ENCODE measurements at regions not wholly inside any gene's neighbourhood (a gene's known extent, or its start where the extent isn't known, plus 50 kb on each side); places are given as distances from the start of the nearest gene placed in this dataset.
A peak's percentile ranks its signal among the peaks of the same experiment; 100 is the strongest.

DNA sequence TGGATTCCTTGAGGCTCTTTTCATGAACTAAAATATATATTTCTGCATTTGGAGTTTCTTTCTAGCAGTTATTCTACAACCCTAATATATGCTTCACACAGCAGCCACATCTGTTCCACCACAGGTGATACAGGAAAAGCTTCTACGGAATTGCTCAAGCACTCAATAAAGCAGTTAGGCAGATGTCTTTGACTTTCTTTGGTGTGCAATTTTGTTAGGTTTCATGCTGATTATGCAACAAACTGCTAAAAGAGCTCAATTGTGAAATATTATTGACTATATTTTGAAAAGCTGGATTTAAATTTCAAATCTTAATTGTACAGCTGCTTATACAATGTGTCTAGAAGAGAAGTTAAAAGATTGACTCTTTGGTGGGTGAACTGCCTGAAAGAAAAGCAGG is 1055.6 kb upstream of the FBXO33 start:
- DNase-seq (ENCODE audit: low read depth in 1 of 2, low spot score in 1 of 2) (no peak), ATAC-seq (no peak), FAIRE-seq (no peak)
- Histone ChIP-seq H3K4me1 (no peaks in the 10 kb centered on the region), H3K4me2 (no peak overlapping the region), H3K4me3 (no peak overlapping the region), H3K27ac (no peak overlapping the region), H3K9me3 (no peaks in the 10 kb centered on the region)
- 25% methylated on average over 1 of the region's 1 CpG for WGBS (ENCODE audit: missing lambda C conversion rate)
- ChIA-PET CTCF (no interaction called here), POLR2A (no interaction called here)
- TF ChIP-seq, protein P1, sequence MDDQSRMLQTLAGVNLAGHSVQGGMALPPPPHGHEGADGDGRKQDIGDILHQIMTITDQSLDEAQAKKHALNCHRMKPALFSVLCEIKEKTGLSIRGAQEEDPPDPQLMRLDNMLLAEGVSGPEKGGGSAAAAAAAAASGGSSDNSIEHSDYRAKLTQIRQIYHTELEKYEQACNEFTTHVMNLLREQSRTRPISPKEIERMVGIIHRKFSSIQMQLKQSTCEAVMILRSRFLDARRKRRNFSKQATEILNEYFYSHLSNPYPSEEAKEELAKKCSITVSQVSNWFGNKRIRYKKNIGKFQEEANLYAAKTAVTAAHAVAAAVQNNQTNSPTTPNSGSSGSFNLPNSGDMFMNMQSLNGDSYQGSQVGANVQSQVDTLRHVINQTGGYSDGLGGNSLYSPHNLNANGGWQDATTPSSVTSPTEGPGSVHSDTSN (IDR thresholded peaks at IDR 0.05) = no peak
- TF ChIP-seq EHMT2 (IDR thresholded peaks at IDR 0.05; ENCODE audit: low read depth) (no peak), EP300 (IDR thresholded peaks at IDR 0.05) (no peak), ZFP36 (IDR thresholded peaks at IDR 0.05; ENCODE audit: borderline replicate concordance, partially characterized antibody) (no peak), FOSL2 (IDR thresholded peaks at IDR 0.05) (no peak), FOSL2 (CRISPR knock-in tag; IDR thresholded peaks at IDR 0.05) (no peak), MYC (IDR thresholded peaks at IDR 0.05; ENCODE audit: borderline replicate concordance, low read length) (no peak), SREBF2 (IDR thresholded peaks at IDR 0.05) (no peak)

DNA sequence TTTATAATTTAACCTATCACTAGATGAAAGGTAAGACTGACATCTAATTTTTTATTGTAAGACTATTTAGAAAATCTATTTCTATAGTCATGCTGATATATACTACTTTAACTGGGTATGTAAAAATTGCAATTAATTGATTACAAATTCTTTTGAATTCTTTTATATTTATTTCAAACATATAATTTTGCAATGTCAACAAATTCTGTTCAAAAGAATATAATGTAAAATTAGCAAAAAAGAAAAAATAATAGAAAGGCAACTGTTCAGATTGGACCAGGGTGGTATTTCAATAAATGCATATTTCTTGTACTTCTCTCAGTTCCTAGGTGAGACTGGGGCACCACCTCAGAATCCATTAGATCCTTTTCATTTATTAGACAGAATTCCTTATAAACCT is 1053.5 kb upstream of the FBXO33 start:
- CTCF ChIA-PET = no interaction called here
- TF ChIP-seq MAFK (IDR thresholded peaks at IDR 0.05; ENCODE audit: partially characterized antibody) (peak; percentile 65), POLR2A (IDR thresholded peaks at IDR 0.05; ENCODE audit: low read length) (no peak)
- no peaks in the 10 kb centered on the region for H3K4me1 ChIP-seq
- ATAC-seq (no peak), DNase-seq (ENCODE audit: low read depth in 1 of 2, low spot score in 1 of 2) (no peak), FAIRE-seq (no peak)
- no peak overlapping the region for H3K4me2 ChIP-seq
- H3K9me3 ChIP-seq = no peaks in the 10 kb centered on the region
- no peak overlapping the region for H3K27ac ChIP-seq
- POLR2A ChIA-PET = no interaction called here
- H3K4me3 ChIP-seq = no peak overlapping the region

DNA sequence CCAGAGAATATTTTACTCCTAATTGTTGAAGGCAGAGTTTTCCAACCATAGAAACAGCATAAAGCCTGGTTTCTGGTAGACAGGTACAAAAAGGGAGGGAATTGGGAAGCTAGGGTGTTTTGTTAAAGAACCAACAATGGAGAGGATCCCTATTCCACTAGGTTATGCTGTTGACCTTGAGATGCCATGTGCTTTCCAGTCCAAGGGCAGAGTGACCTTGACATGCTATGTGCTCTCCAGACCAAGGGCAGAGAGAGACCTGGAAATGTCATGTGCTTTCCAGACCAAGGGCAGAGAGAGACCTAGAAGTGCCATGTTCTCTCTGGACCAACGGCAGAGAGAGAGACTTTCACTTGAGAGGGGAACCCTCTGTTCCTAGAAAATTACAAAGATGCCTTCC is 1043.8 kb upstream of the FBXO33 start:
- Histone ChIP-seq H3K27ac (no peak overlapping the region), H3K4me2 (no peak overlapping the region), H3K4me3 (no peak overlapping the region), H3K4me1 (no peaks in the 10 kb centered on the region), H3K9me3 (0 out of 3 replicates have a peak, but pooled peaks cover 4% of the 10 kb centered on the region)
- POLR2A ChIA-PET = no interaction called here
- no peak for FAIRE-seq
- ATAC-seq = no peak
- TF ChIP-seq CBX2 (IDR thresholded peaks at IDR 0.05; ENCODE audit: borderline replicate concordance, low read depth) (no peak), ZSCAN20 (CRISPR knock-in tag; IDR thresholded peaks at IDR 0.05) (no peak), SREBF2 (IDR thresholded peaks at IDR 0.05) (no peak), FOSL2 (IDR thresholded peaks at IDR 0.05) (no peak), FOSL2 (CRISPR knock-in tag; IDR thresholded peaks at IDR 0.05) (no peak), MAFK (IDR thresholded peaks at IDR 0.05; ENCODE audit: partially characterized antibody) (no peak), TP53 (CRISPR knock-in tag; IDR thresholded peaks at IDR 0.05) (no peak)
- 0% methylated on average over 1 of the region's 1 CpG for WGBS (ENCODE audit: missing lambda C conversion rate)
- CTCF ChIA-PET = no interaction called here
- DNase-seq (ENCODE audit: low read depth in 1 of 2, low spot score in 1 of 2) = no peak

DNA sequence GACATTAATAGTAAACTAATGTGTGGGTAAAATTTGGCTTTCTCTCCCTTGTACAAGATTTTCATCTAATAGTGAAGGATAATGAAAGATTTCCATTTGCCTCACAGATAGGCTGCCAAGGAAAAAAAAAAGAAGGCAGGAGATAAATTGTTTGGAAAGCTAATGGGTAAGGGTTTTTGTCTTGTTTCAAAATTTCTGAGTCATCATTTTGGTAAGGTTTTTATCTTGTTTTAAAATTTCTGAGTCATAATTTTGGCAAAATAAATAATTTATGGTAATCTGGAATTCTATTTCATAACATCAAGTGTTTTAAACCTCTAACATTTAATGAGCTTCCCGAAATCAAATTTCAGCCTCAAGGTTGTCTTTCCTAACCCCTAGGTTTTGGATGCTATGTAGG is 1035.7 kb upstream of the FBXO33 start:
- TF ChIP-seq CBX8 (IDR thresholded peaks at IDR 0.05) (no peak), MAFK (IDR thresholded peaks at IDR 0.05; ENCODE audit: partially characterized antibody) (peak; percentile 51)
- FAIRE-seq = no peak
- ChIA-PET POLR2A (no interaction called here), CTCF (no interaction called here)
- Histone ChIP-seq H3K4me3 (no peak overlapping the region), H3K9me3 (no peaks in the 10 kb centered on the region), H3K27ac (no peak overlapping the region), H3K4me1 (no peaks in the 10 kb centered on the region), H3K4me2 (no peak overlapping the region)
- no peak for DNase-seq (ENCODE audit: low read depth in 1 of 2, low spot score in 1 of 2)
- ATAC-seq = no peak
- 2% methylated on average over 1 of the region's 1 CpG for WGBS (ENCODE audit: missing lambda C conversion rate)

DNA sequence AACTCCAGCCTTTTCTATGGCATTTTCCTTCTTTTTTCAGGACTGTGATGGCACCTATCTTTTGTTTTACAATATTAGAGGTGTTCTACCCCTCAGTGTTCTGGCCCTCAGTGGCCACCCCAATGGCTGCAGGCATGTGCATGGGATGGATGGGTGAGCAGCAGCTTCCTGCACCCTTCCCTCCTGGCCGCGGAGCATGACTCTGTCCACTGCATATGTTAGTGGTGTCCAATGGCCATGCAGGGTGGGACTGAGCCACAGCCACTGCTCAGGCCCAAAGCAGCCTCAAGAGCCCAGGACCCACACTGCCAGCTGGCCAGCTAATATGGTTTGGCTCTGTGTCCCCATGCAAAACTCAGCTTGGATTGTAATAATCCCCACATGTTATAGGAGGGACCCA is 1032.3 kb upstream of the FBXO33 start:
- Histone ChIP-seq H3K9me3 (no peaks in the 10 kb centered on the region), H3K4me3 (no peak overlapping the region), H3K27ac (no peak overlapping the region), H3K4me1 (no peaks in the 10 kb centered on the region), H3K4me2 (no peak overlapping the region)
- ChIA-PET CTCF (interaction anchor here (0.7 kb wide), 1 partner anchor 12 kb away, joined by 3 read pairs; no protein-coding TSS in a partner anchor), POLR2A (no interaction called here)
- no peak for ATAC-seq
- WGBS (ENCODE audit: missing lambda C conversion rate) = 100% methylated on average over 2 of the region's 2 CpGs
- FAIRE-seq = no peak
- no peak for DNase-seq (ENCODE audit: low read depth in 1 of 2, low spot score in 1 of 2)
- TF ChIP-seq ZC3H11A (IDR thresholded peaks at IDR 0.05) (no peak), TFCP2L1 (CRISPR knock-in tag; IDR thresholded peaks at IDR 0.05) (no peak), ZFP36 (IDR thresholded peaks at IDR 0.05; ENCODE audit: borderline replicate concordance, partially characterized antibody) (no peak), MYC (IDR thresholded peaks at IDR 0.05; ENCODE audit: borderline replicate concordance, low read length) (no peak), EP300 (IDR thresholded peaks at IDR 0.05) (no peak), NR3C1 (IDR thresholded peaks at IDR 0.05) (no peak), MAFK (IDR thresholded peaks at IDR 0.05; ENCODE audit: partially characterized antibody) (no peak), FOXS1 (CRISPR knock-in tag; IDR thresholded peaks at IDR 0.05) (no peak)
- TF ChIP-seq, protein P2, sequence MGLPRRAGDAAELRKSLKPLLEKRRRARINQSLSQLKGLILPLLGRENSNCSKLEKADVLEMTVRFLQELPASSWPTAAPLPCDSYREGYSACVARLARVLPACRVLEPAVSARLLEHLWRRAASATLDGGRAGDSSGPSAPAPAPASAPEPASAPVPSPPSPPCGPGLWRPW (IDR thresholded peaks at IDR 0.05) = no peak
- TF ChIP-seq, protein P3, sequence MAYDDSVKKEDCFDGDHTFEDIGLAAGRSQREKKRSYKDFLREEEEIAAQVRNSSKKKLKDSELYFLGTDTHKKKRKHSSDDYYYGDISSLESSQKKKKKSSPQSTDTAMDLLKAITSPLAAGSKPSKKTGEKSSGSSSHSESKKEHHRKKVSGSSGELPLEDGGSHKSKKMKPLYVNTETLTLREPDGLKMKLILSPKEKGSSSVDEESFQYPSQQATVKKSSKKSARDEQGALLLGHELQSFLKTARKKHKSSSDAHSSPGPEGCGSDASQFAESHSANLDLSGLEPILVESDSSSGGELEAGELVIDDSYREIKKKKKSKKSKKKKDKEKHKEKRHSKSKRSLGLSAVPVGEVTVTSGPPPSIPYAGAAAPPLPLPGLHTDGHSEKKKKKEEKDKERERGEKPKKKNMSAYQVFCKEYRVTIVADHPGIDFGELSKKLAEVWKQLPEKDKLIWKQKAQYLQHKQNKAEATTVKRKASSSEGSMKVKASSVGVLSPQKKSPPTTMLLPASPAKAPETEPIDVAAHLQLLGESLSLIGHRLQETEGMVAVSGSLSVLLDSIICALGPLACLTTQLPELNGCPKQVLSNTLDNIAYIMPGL (CRISPR knock-in tag; IDR thresholded peaks at IDR 0.05; ENCODE audit: borderline replicate concordance) = no peak
- TF ChIP-seq, protein P4, sequence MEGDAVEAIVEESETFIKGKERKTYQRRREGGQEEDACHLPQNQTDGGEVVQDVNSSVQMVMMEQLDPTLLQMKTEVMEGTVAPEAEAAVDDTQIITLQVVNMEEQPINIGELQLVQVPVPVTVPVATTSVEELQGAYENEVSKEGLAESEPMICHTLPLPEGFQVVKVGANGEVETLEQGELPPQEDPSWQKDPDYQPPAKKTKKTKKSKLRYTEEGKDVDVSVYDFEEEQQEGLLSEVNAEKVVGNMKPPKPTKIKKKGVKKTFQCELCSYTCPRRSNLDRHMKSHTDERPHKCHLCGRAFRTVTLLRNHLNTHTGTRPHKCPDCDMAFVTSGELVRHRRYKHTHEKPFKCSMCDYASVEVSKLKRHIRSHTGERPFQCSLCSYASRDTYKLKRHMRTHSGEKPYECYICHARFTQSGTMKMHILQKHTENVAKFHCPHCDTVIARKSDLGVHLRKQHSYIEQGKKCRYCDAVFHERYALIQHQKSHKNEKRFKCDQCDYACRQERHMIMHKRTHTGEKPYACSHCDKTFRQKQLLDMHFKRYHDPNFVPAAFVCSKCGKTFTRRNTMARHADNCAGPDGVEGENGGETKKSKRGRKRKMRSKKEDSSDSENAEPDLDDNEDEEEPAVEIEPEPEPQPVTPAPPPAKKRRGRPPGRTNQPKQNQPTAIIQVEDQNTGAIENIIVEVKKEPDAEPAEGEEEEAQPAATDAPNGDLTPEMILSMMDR (IDR thresholded peaks at IDR 0.05) = no peak
- TF ChIP-seq, protein P1 (IDR thresholded peaks at IDR 0.05) = no peak

All from A549 (cell line).